ENCODE measurements at regions not wholly inside any gene's neighbourhood (a gene's known extent, or its start where the extent isn't known, plus 50 kb on each side); places are given as distances from the start of the nearest gene placed in this dataset.
"Not testable (repeated sequence)": the region's sequence is repeated elsewhere in the genome, so short reads cannot be mapped to it uniquely, and the experiment has no call there.

GRCh38 chr3:187795207-187795960, 50.1 kb upstream of the BCL6 start:
- DNase-seq = no peak

DNA sequence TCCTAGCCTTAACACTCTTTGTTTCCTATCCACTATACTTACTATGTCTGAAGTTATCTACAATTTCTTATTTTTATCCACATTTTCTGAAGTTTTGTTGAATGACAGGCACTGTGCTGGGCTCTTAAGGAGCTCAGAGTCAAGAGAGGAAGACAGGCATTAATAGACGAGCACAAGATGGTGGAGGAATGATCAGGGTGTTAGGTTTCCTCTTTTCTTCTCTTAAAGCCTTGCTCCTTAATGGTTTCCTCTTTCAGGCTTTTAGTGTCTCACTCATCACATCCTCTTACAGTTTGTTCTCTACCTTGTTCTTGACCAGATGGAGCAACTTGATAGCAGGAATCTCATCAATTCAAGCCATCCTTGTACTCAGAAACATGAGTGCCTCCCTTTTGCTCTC, 52.9 kb upstream of the BCL6 start:
- peak; percentile 64 to 91 for DNase-seq

DNA sequence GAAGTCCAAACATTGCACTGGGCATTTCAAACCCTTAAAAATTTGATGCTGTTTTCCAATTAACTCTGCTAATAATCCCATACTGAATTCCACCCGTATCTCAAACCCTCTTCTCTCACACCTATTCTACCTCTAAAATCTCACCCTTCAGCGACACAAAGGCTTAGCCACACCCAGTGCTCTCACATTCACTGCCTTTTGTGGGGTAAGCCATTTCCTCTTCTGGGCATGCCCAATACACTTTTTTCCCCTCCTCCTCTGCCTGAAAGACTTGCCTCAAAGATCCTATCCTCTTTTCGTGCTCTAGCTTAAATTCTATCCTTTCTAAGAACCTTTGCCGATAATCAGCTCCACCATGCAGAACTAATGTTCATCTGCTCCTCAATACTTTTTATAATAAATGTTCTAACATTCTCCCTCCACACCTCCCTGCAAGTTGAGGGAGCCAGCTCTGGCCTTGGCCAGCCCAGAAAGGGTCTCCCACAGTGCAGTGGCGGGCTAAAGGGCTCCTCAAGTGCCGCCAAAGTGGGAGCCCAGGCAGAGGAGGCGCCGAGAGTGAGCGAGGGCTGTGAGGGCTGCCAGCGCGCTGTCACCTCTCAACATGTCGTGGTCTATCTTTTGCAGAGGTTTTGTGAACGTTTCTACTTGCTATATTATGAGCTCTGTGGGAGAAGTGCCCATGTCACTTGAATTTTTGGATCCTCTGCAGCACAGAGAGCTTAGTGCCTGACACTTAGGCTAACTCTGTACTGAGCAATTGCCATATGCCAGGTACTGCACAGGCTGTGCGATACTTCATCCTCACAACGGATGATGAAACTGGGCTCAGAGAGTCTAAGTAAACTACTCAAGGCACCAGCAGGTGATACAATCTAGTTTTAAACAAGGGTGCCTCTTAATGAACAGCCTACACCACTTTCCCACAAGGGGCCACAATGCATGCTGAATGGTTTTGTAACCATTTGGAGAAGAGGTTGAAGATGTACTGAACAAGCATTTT, 53.6 kb upstream of the BCL6 start:
- DNase-seq = peak; percentile 75 to 91

- no peak for DNase-seq
These were observed 54.8 kb upstream of the BCL6 start for GRCh38 chr3:187799942-187800641.

GRCh38 chr3:187801152-187801551, 55.9 kb upstream of the BCL6 start:
- no peak for DNase-seq

DNA sequence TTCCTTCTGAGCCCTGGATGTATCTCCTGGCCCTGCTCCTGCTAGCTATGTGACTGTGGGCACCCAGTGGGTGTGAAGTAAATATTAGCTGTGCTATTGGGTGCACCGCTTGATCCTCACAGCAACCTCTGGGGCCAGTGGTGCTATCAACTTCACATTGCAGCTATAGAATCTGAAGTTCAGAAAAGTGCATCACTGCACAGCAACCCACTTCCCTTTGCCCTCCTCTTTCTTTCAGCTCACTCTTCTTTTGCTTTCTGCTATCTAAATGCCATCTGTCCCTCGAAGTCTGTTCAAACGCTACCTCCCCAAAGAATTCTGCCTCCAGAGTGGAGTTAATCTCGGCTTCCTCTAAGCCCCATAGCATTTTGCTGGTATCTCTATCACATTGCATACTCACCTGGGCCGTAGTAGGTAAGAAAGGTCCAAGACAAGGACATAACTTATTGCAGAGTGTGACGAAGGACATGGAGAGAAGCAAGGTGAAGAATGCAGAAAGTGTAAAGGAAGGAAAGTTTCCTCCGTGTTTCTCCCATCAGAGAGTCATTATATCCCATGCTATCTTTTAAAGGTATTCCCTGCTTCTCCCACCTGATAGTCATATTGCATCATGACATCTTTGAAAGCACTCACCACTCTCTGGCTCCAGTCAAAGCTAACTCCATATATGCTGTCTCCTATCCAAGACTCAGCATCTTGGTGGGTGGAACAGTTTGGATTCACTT, 57.1 kb upstream of the BCL6 start:
- no peak for DNase-seq

DNA sequence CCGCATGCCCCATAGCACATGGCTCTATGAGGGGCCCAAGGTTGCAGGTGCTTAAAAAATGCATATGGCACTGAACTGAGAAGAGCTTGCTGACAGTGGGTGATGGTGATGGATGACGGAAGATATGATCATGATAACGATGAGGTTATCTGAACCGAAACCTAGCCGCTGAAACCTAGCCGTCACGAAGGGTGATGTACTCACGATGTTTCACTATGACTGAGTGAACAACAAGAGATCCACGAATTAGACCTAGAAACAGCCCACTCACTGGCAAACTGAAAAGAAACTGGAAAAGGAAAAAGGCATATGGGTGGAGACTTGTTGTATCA, 57.6 kb upstream of the BCL6 start:
- DNase-seq = no peak

GRCh38 chr3:187804120-187804744, 59.0 kb upstream of the BCL6 start:
- DNase-seq = no peak

DNA sequence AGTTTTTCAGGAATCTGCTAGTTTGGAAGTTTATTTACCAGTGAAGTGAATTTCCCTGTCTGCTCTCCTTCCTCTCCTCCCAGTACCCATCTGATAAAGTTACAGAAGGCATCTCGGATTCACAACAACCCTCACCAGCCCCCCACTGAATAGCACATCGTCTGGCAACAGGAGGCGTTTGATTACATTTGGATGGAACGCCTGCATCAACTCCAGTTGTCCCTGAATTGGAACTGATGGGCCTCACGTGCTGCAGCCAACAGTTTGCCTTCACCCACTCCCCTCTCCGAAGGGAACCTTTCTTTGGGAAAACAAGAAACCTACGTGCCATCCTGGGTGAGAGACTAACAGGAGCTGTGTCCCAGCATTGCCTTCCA, 59.5 kb upstream of the BCL6 start:
- DNase-seq = no peak

DNA sequence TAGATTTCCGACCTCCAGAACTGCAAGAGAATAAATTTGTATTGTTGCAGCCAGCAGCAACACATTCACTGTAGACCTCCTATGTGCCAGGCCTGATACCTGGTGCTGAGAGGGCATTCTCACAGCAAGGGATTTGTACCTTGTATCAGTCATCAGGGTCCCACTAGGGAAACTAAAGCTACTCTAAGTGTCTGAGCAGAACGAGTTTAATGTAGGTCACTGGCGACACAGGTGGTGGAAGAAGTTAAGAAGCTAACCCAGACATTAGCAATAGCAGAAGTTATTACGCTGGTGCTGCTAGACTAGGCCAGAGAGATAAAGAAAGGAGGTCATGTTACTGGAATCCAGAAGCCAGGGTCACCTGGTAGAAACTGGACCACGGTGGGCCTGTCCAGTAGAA, 60.5 kb upstream of the BCL6 start:
- DNase-seq = no peak

GRCh38 chr3:187807086-187807862, 62.0 kb upstream of the BCL6 start:
- DNase-seq = no peak

GRCh38 chr3:187808527-187808895, 63.2 kb upstream of the BCL6 start:
- DNase-seq = no peak

DNA sequence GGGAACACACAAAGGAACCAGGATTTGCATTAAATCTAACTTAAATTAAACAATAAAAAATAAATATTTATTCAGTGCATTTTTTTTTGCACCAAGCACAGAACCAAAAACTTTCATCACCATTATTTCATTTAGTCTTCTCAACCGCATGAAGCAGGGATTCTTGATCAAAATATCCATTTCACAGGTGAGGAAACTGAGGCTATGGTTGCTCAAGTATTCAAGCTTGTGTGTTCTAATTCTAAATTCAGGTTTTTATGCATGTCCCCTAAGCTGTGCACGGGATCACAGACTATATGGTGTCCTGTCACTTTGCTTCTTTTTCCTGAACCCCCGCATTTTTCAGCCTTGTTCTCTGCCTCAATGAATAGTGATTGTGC, 64.3 kb upstream of the BCL6 start:
- no peak for DNase-seq

DNA sequence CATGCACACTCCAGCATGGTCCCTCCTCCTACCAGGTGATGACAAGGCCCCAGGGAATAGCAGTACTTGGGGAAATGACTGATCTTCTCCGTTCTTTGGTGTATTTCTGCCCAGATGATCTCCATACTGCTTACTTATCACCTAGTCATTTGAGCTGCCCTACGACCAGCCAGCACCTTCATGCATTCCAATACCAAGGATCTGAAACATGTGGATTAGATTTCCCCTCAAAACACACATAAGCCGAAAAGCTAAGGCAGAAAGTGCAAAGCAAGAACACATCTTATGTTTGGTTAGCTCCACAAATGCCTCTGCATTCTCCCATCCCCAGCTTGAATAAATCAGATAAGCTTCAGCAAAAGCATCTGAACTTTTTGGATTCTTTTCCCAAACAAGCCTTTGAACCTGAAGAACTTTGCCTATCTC, 64.8 kb upstream of the BCL6 start:
- DNase-seq = no peak

DNA sequence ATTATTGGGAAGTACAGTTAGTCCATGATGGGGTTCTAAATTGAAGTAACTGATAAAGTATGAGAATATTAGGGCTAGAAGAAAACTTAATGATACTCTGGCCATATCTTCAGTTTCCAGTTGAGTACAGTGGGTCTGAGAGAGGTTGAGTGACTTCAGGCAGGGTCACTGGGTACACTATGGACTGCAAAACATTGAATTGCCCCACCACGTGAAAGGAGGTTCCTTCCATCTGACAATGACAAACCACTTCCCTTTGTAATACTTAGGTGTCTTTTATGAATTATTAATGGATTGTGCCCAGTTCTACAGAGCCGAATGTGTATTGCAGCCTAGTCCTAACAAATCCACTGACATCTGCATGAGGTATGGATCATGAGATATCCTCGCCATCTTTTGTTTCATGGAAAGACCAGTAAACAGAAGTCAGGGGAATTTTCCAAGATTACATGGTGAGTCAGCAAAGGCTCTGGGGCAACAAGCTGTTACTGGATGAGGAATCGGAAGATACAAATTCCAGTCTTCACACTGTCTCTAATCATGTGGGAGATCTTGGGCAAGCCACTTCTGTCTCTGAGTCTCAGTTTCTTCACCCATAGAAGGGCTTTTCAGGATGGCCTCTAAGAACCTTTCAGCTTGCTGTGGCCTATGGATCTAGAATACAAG, 66.5 kb upstream of the BCL6 start:
- DNase-seq = no peak

DNA sequence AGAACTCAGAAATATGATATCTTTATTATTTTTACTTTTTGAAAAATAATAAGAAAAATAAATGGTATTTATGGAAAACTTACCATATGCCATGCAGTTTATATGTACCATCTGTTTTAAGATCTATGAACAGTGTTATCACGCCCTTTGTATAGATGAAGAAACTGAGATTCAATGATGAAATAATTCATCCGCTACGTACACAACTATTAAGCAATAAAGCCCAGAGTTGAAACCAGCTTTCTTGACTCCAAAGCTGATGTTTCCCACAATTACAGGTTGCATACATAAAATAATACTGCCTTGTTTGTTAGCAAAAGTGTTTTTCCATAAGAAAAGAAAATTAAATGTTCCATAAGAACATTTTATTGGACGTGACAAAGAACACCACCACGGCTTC, 67.2 kb upstream of the BCL6 start:
- no peak for DNase-seq

DNA sequence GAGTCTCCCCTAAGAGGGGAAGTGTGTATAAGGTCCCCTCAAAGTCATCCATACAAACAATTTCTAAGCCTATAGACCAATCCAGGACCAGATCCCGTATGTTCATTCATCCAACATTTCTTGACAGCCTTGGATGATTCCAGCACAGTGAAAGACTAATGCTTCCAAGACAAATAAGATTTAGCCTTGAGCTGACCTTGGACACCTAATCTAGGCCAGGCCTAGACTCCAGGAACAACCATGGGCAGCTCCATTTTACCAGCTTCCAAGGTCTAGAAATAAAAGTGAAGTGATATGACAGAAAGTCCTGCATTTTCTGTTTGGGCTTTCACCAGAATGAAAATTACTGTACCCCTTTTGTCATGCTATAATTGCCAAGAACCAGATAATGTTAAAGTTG, 67.9 kb upstream of the BCL6 start:
- no peak for DNase-seq

DNA sequence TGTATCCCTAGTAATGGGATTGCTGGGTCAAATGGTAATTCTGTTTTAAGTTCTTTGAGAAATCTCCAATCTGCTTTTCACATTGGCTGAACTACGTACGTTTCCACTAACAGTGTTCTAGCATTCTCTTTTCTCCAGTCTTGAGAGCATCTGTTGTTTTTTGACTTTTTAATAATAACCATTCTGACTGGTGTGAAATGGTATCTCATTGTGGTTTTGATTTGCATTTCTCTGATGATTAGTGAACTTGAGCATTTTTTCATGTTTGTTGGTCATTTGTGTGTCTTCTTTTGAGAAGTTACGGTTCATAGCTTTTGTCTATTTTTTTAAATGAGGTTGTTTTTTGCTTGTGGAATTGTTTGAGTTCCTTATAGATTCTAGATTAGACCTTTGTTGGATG, 72.5 kb upstream of the BCL6 start:
- DNase-seq = not testable (repeated sequence)

- DNase-seq = no peak
These were observed 76.5 kb upstream of the BCL6 start for GRCh38 chr3:187821616-187822317.

- DNase-seq = no peak
These were observed 77.1 kb upstream of the BCL6 start for GRCh38 chr3:187822402-187822801.
